CD8-positive, alpha-beta memory T cell (primary cell): ENCODE measurements at regions not wholly inside any gene's neighbourhood (a gene's known extent, or its start where the extent isn't known, plus 50 kb on each side); places are given as distances from the start of the nearest gene placed in this dataset.
"Not testable (repeated sequence)": the region's sequence is repeated elsewhere in the genome, so short reads cannot be mapped to it uniquely, and the experiment has no call there.

Source experiments
- CTCF ChIA-PET: fragments of 350-600 bp; sonication (Branson Sonifier 250); formaldehyde crosslinking; loops from one replicate; lab custom pipeline; 2021; ENCODE audit warnings: antibody characterized with exemption; lab: Charles Lee
- POLR2A ChIA-PET: fragments of 350-600 bp; sonication (Branson Sonifier 250); formaldehyde crosslinking; loops from one replicate; lab custom pipeline; 2021; ENCODE audit warnings: antibody characterized with exemption; lab: Charles Lee
- DNase-seq, 5 donors: peaks; one replicate each; pipeline versions ENCODE4 v3.0.0 to v3.0.0-alpha.2; 2020 to 2022; ENCODE audit warnings: mixed read lengths in 1 of 5
- H3K27ac ChIP-seq: one replicate; pipeline ENCODE4 v1.7.0; 2013; ENCODE audit warnings: low read depth, mild to moderate bottlenecking, low read length, moderate library complexity
- H3K27me3 ChIP-seq: 2 replicates; pipeline ENCODE4 v1.7.0; 2013; ENCODE audit warnings: low read length, mild to moderate bottlenecking; ENCODE audit not compliant: insufficient read depth, poor library complexity, severe bottlenecking
- H3K36me3 ChIP-seq: 2 replicates; pipeline ENCODE4 v1.7.0; 2013; ENCODE audit warnings: mild to moderate bottlenecking, low read length, moderate library complexity; ENCODE audit not compliant: insufficient read depth
- H3K4me1 ChIP-seq: 2 replicates; pipeline ENCODE4 v1.7.0; 2013; ENCODE audit warnings: mild to moderate bottlenecking, low read length, moderate library complexity; ENCODE audit not compliant: insufficient read depth
- H3K4me3 ChIP-seq: 2 replicates; pipeline ENCODE4 v1.7.0; 2013; ENCODE audit warnings: mild to moderate bottlenecking, low read length
- H3K9me3 ChIP-seq: 2 replicates; pipeline ENCODE4 v1.7.0; 2013; ENCODE audit warnings: mild to moderate bottlenecking, low read length
- H3K27ac Mint-ChIP-seq, 8 donors: one replicate each; pipeline ENCODE4 v1.8.0; 2020 to 2021; ENCODE audit warnings: mixed read lengths in 8 of 8, mild to moderate bottlenecking in 6 of 8, inconsistent platforms in 3 of 8, moderate library complexity in 3 of 8
- H3K27me3 Mint-ChIP-seq, 2 donors: one replicate each; pipeline ENCODE4 v1.8.0; 2020 to 2021; ENCODE audit warnings: mixed read lengths in 2 of 2, mild to moderate bottlenecking in 1 of 2, moderate library complexity in 1 of 2
- H3K36me3 Mint-ChIP-seq, 3 donors: one replicate each; pipeline ENCODE4 v1.8.0; 2020 to 2021; ENCODE audit warnings: mixed read lengths in 3 of 3, inconsistent platforms in 1 of 3, mild to moderate bottlenecking in 1 of 3
- H3K4me1 Mint-ChIP-seq, 3 donors: one replicate each; pipeline ENCODE4 v1.8.0; 2020 to 2021; ENCODE audit warnings: mixed read lengths in 3 of 3, inconsistent platforms in 1 of 3, mild to moderate bottlenecking in 1 of 3
- H3K4me3 Mint-ChIP-seq, 7 donors: one replicate each; pipeline ENCODE4 v1.8.0; 2020 to 2021; ENCODE audit warnings: mixed read lengths in 7 of 7, mild to moderate bottlenecking in 6 of 7, moderate library complexity in 4 of 7, inconsistent platforms in 2 of 7
- H3K9me3 Mint-ChIP-seq, 5 donors: one replicate each; pipeline ENCODE4 v1.8.0; 2020 to 2022; ENCODE audit warnings: mixed read lengths in 5 of 5, mild to moderate bottlenecking in 3 of 5, moderate library complexity in 2 of 5, inconsistent platforms in 1 of 5

DNA sequence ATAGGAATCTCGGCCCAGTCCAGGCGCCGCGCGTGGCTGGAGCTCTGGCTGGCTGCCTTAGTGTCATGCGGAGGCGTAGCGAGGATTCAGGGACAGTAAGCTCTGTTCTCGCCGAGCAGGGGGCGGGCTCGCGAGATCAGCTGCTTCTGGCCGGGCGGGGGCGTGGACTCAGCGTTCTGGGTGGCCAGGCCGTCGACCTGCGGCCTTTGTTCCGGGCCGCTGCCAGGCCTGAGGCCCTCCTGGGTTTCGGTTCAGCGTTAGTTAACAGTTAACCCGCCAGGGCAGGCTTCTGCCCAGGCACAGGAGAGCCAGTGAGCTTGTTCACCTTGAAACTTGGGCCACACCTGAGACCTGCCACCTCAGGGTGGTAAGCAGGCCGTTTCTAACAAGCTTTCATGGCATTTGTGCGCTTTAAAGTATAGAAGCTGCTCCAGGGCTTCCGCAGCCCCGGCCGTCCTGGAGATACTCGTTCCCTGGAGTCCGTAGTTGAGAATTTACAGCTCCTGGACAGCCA lies 332.2 kb upstream of the SGCG start:
- POLR2A ChIA-PET: no interaction called here
- no peaks in the 10 kb centered on the region for H3K36me3 Mint-ChIP-seq
- no peak overlapping the region for H3K4me3 Mint-ChIP-seq
- no peaks in the 10 kb centered on the region for H3K9me3 ChIP-seq
- no peak for DNase-seq
- no peak overlapping the region for H3K27ac ChIP-seq
- no peaks in the 10 kb centered on the region for H3K27me3 ChIP-seq
- peaks cover 0 to 2% (median 0%) of the 10 kb centered on the region in 5 donors for H3K9me3 Mint-ChIP-seq
- no peak overlapping the region for H3K4me3 ChIP-seq
- H3K27me3 Mint-ChIP-seq: no peaks in the 10 kb centered on the region
- CTCF ChIA-PET: no interaction called here
- H3K36me3 ChIP-seq: no peaks in the 10 kb centered on the region
- no peaks in the 10 kb centered on the region for H3K4me1 ChIP-seq
- H3K4me1 Mint-ChIP-seq: no peaks in the 10 kb centered on the region
- H3K27ac Mint-ChIP-seq: no peak overlapping the region

DNA sequence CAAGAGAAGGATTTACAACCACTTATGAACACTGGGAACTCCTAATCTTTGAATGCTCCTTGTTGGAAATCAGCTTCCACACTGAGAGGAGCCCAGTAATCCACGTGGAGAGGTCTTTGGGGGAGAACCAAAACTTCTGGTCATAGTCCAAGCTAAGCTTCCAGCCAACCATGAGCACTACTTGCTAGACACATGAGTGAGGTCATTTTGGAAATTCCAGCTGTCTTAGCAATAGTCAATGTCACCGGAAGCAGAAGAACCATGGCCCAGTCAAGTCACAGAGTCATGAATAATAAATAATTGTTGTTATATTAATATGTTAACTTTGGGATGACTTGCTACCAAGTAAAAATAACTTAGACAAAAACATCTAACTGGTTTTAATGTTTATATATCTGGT lies 324.9 kb upstream of the SGCG start:
- H3K9me3 Mint-ChIP-seq: peaks cover 0 to 1% (median 0%) of the 10 kb centered on the region in 5 donors
- Histone ChIP-seq H3K4me1 (no peaks in the 10 kb centered on the region), H3K4me3 (no peak overlapping the region), H3K27me3 (no peaks in the 10 kb centered on the region), H3K9me3 (no peaks in the 10 kb centered on the region), H3K36me3 (no peaks in the 10 kb centered on the region), H3K27ac (no peak overlapping the region)
- no peak overlapping the region for H3K27ac Mint-ChIP-seq
- H3K27me3 Mint-ChIP-seq: peaks cover 0 to 1% of the 10 kb centered on the region in 2 donors
- DNase-seq: no peak
- H3K36me3 Mint-ChIP-seq: no peaks in the 10 kb centered on the region
- no peak overlapping the region for H3K4me3 Mint-ChIP-seq
- no peaks in the 10 kb centered on the region for H3K4me1 Mint-ChIP-seq
- POLR2A ChIA-PET: no interaction called here
- CTCF ChIA-PET: no interaction called here

DNA sequence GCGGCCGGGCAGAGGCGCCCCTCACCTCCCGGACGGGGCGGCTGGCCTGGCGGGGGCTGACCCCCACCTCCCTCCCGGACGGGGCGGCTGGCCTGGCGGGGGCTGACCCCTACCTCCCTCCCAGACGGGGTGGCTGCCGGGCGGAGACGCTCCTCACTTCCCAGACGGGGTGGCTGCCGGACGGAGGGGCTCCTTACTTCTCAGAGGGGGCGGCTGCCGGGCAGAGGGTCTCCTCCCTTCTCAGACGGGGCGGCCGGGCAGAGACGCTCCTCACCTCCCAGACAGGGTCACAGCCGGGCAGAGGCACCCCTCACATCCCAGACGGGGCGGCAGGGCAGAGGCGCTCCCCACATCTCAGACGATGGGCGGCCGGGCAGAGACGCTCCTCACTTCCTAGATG lies 321.8 kb upstream of the SGCG start:
- H3K27ac Mint-ChIP-seq, POLR2A ChIA-PET, H3K4me3 Mint-ChIP-seq, H3K4me1 Mint-ChIP-seq, H3K9me3 Mint-ChIP-seq, DNase-seq, H3K9me3 ChIP-seq, H3K27me3 Mint-ChIP-seq, H3K4me3 ChIP-seq, H3K36me3 Mint-ChIP-seq, H3K27me3 ChIP-seq, H3K4me1 ChIP-seq, CTCF ChIA-PET, H3K36me3 ChIP-seq, H3K27ac ChIP-seq: not testable (repeated sequence)

DNA sequence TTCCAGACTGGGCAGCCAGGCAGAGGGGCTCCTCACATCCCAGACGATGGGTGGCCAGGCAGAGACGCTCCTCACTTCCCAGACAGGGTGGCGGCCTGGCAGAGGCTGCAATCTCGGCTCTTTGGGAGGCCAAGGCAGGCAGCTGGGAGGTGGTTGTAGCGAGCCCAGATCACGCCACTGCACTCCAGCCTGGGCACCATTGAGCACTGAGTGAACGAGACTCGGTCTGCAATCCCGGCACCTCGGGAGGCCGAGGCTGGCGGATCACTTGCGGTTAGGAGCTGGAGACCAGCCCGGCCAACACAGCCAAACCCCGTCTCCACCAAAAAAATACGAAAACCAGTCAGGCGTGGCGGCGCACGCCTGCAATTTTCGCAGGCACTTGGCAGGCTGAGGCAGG lies 321.4 kb upstream of the SGCG start:
- H3K9me3 Mint-ChIP-seq, H3K4me1 Mint-ChIP-seq, H3K27ac Mint-ChIP-seq, H3K4me3 Mint-ChIP-seq, H3K4me3 ChIP-seq, H3K36me3 ChIP-seq, CTCF ChIA-PET, H3K27me3 ChIP-seq, H3K4me1 ChIP-seq, DNase-seq, H3K36me3 Mint-ChIP-seq, POLR2A ChIA-PET, H3K27me3 Mint-ChIP-seq, H3K27ac ChIP-seq, H3K9me3 ChIP-seq: not testable (repeated sequence)

DNA sequence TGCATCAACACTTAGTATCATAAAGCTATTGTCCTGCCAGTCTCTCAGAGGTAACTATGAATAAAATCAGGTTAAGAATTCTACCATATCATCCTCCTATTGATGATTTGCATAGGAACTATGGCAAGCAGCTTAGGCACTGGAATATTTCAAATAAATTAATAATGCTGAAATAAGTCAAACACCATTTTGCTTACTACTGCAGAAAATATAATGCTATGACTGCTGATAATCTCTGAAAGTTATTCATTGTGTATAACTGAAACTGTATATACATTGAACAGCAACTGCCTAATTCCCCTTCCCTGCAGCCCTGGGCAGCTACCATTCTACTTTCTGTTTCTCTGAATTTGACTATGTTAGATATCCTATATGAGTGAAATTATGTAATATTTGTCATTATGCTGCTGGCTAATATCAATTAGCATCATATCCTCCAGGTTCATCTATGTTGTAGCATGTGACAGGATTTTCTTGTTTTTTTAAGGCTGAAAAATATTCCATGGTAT lies 318.8 kb upstream of the SGCG start:
- no peak overlapping the region for H3K27ac Mint-ChIP-seq
- ChIA-PET POLR2A (no interaction called here), CTCF (no interaction called here)
- Histone ChIP-seq H3K27ac (no peak overlapping the region), H3K36me3 (no peaks in the 10 kb centered on the region), H3K4me1 (no peaks in the 10 kb centered on the region), H3K9me3 (no peaks in the 10 kb centered on the region), H3K4me3 (no peak overlapping the region), H3K27me3 (no peaks in the 10 kb centered on the region)
- H3K36me3 Mint-ChIP-seq: no peaks in the 10 kb centered on the region
- H3K4me3 Mint-ChIP-seq: no peak overlapping the region
- no peaks in the 10 kb centered on the region for H3K4me1 Mint-ChIP-seq
- DNase-seq: no peak
- H3K27me3 Mint-ChIP-seq: peaks cover 0 to 3% of the 10 kb centered on the region in 2 donors
- peaks cover 0 to 3% (median 0%) of the 10 kb centered on the region in 5 donors for H3K9me3 Mint-ChIP-seq

DNA sequence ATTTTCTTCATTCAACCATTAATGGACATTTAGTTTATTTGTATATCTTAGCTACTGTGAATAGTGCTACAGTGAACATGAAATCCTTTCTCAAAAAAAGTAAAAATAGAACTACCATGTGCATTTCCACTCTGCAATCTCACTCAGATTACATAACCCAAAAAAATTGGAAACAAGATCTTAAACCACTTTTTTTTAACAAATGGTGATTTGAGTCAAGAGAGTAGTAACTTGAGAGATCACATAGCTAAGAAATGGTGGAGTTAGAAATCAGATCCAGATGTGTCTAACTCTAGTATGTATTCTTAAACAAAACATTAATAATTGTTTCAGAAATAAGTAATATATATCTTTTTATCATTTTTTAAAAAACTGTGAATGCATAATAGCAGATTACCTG lies 318.3 kb upstream of the SGCG start:
- peaks cover 0 to 3% (median 0%) of the 10 kb centered on the region in 5 donors for H3K9me3 Mint-ChIP-seq
- POLR2A ChIA-PET: no interaction called here

DNA sequence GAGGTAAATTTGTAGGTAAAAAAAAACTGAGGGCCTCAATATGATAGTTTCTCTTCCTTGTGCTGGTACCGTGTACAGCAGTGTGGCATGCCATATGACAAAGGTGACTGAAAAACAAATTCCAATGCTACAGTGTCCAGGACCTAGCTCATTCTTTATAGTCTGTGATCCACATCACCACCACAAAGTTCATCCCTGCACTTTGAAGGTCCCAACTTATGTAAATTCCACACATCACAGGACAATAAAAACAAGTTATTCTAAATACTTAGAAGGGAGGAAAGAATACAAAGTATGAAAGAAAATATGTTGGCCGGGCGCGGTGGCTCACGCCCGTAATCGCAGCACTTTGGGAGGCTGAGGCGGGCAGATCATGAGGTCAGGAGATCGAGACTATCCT lies 314.6 kb upstream of the SGCG start:
- POLR2A ChIA-PET: no interaction called here

More for the DNA sequence above, 318.3 kb upstream of the SGCG start:
- H3K36me3 ChIP-seq: no peaks in the 10 kb centered on the region
- no peak overlapping the region for H3K27ac ChIP-seq
- H3K9me3 ChIP-seq: no peaks in the 10 kb centered on the region
- Mint-ChIP-seq H3K27me3 (peaks cover 0 to 2% of the 10 kb centered on the region in 2 donors), H3K4me3 (no peak overlapping the region), H3K27ac (no peak overlapping the region), H3K36me3 (no peaks in the 10 kb centered on the region), H3K4me1 (no peaks in the 10 kb centered on the region)
- H3K4me3 ChIP-seq: no peak overlapping the region
- H3K4me1 ChIP-seq: no peaks in the 10 kb centered on the region
- H3K27me3 ChIP-seq: no peaks in the 10 kb centered on the region
- CTCF ChIA-PET: no interaction called here
- DNase-seq: no peak

DNA sequence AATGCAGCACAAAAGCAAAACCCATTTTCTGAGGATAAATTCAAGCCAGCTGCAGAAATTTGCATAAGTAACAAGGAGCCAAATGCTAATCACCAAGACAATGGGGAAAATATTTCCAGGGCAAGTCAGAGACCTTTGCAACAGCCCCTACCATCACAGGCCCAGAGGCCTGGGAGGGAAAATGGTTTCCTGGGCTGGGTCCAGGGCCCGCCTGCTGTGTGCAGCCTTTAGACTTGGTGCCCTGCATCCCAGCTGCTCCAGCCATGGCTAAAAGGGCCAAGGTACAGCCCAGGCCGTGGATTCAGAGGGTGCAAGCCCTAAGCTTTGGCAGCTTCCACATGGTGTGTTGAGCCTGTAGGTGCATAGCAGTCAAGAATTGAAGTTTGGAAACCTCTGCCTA lies 309.5 kb upstream of the SGCG start:
- no peak for DNase-seq
- Histone ChIP-seq H3K36me3 (no peaks in the 10 kb centered on the region), H3K9me3 (no peaks in the 10 kb centered on the region), H3K27me3 (no peaks in the 10 kb centered on the region), H3K4me3 (no peak overlapping the region), H3K27ac (no peak overlapping the region), H3K4me1 (no peaks in the 10 kb centered on the region)
- Mint-ChIP-seq H3K27me3 (peaks cover 0 to 2% of the 10 kb centered on the region in 2 donors), H3K4me3 (no peak overlapping the region), H3K9me3 (peaks cover 0 to 13% (median 3%) of the 10 kb centered on the region in 5 donors), H3K27ac (no peak overlapping the region), H3K4me1 (no peaks in the 10 kb centered on the region), H3K36me3 (no peaks in the 10 kb centered on the region)
- CTCF ChIA-PET: no interaction called here
- POLR2A ChIA-PET: no interaction called here

More for the DNA sequence above, 314.6 kb upstream of the SGCG start:
- H3K27me3 ChIP-seq: no peaks in the 10 kb centered on the region
- Mint-ChIP-seq H3K36me3 (no peaks in the 10 kb centered on the region), H3K27ac (no peak overlapping the region), H3K4me1 (no peaks in the 10 kb centered on the region), H3K9me3 (peaks cover 0 to 3% (median 0%) of the 10 kb centered on the region in 5 donors), H3K4me3 (no peak overlapping the region), H3K27me3 (peaks cover 0 to 4% of the 10 kb centered on the region in 2 donors)
- CTCF ChIA-PET: no interaction called here
- H3K4me1 ChIP-seq: no peaks in the 10 kb centered on the region
- H3K36me3 ChIP-seq: no peaks in the 10 kb centered on the region
- no peak overlapping the region for H3K27ac ChIP-seq
- no peak overlapping the region for H3K4me3 ChIP-seq
- H3K9me3 ChIP-seq: no peaks in the 10 kb centered on the region
- no peak for DNase-seq
